Sigmoid colon (tissue), 4 donors: ENCODE measurements at regions not wholly inside any gene's neighbourhood (a gene's known extent, or its start where the extent isn't known, plus 50 kb on each side); places are given as distances from the start of the nearest gene placed in this dataset.

Source experiments
- CTCF ChIP-seq, 4 experiments: fragments of 450-650 bp in 3 of 4; fragments of 200-600 bp in 1 of 4; IDR thresholded peaks; one replicate each; pipeline ENCODE4 v1.5.1; 2016 to 2019; ENCODE audit warnings: antibody characterized with exemption in 4 of 4, mild to moderate bottlenecking in 3 of 4, moderate library complexity in 2 of 4
- EP300 ChIP-seq, 4 donors: sonication (generic); formaldehyde crosslinking; IDR thresholded peaks; one replicate each; pipeline ENCODE4 v1.6.1; 2017; ENCODE audit warnings: antibody characterized with exemption in 4 of 4

DNA sequence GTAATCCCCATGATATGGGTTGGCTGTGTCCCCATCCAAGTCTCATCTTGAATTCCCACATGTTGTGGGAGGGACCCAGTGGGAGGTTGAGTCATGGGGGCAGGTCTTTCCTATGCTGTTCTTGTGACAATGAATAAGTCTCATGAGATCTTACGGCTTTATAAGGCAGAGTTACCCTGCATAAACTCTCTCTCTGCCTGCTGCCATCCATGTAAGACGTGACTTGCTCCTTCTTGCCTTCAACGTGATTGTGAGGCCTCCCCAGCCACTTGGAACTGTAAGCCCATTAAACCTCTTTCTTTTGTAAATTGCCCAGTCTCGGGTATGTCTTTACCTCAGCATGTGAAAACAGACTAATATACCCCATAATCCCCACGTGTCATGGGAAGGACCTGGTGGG is 61.9 kb upstream of the LDAH start:
- TF ChIP-seq CTCF (IDR thresholded peaks at IDR 0.05) (no peak), EP300 (IDR thresholded peaks at IDR 0.05) (no peak)
